AG20443 (cell line): ENCODE measurements at regions not wholly inside any gene's neighbourhood (a gene's known extent, or its start where the extent isn't known, plus 50 kb on each side); places are given as distances from the start of the nearest gene placed in this dataset.
"Not testable (repeated sequence)": the region's sequence is repeated elsewhere in the genome, so short reads cannot be mapped to it uniquely, and the experiment has no call there.

Experiments
- DNase-seq: peaks from one replicate; pipeline ENCODE4 v3.0.0; 2012; ENCODE audit warnings: low spot score, mixed read lengths

- no peak for DNase-seq
These were observed 327.0 kb upstream of the PCDH9 start for GRCh38 chr13:67557118-67557517.

- no peak for DNase-seq
These were observed 324.8 kb upstream of the PCDH9 start for GRCh38 chr13:67554746-67555452.

- no peak for DNase-seq
These were observed 324.1 kb upstream of the PCDH9 start for GRCh38 chr13:67554286-67554685.

GRCh38 chr13:67549331-67549730, 319.2 kb upstream of the PCDH9 start:
- DNase-seq, result no peak

- DNase-seq, result no peak
These were observed 308.8 kb upstream of the PCDH9 start for GRCh38 chr13:67538906-67539305.

- no peak for DNase-seq
These were observed 290.8 kb upstream of the PCDH9 start for GRCh38 chr13:67520886-67521285.

GRCh38 chr13:67519356-67519755, 289.2 kb upstream of the PCDH9 start:
- DNase-seq, result no peak

GRCh38 chr13:67518785-67519184, 288.6 kb upstream of the PCDH9 start:
- no peak for DNase-seq

GRCh38 chr13:67515895-67516294, 285.8 kb upstream of the PCDH9 start:
- no peak for DNase-seq

- no peak for DNase-seq
These were observed 278.9 kb upstream of the PCDH9 start for GRCh38 chr13:67509018-67509417.

GRCh38 chr13:67508275-67508674, 278.1 kb upstream of the PCDH9 start:
- not testable (repeated sequence) for DNase-seq

- no peak for DNase-seq
These were observed 276.3 kb upstream of the PCDH9 start for GRCh38 chr13:67506407-67506806.

- DNase-seq, result no peak
These were observed 275.2 kb upstream of the PCDH9 start for GRCh38 chr13:67505376-67505775.

- no peak for DNase-seq
These were observed 268.8 kb upstream of the PCDH9 start for GRCh38 chr13:67498948-67499347.

GRCh38 chr13:67493835-67494234, 263.7 kb upstream of the PCDH9 start:
- DNase-seq, result no peak

GRCh38 chr13:67489016-67489415, 258.9 kb upstream of the PCDH9 start:
- DNase-seq, result no peak

- DNase-seq, result no peak
These were observed 251.3 kb upstream of the PCDH9 start for GRCh38 chr13:67481445-67481844.

- DNase-seq, result no peak
These were observed 244.0 kb upstream of the PCDH9 start for GRCh38 chr13:67474115-67474514.

- no peak for DNase-seq
These were observed 239.5 kb upstream of the PCDH9 start for GRCh38 chr13:67469623-67470022.

- DNase-seq, result no peak
These were observed 236.4 kb upstream of the PCDH9 start for GRCh38 chr13:67466569-67466968.

- no peak for DNase-seq
These were observed 234.0 kb upstream of the PCDH9 start for GRCh38 chr13:67464154-67464553.

GRCh38 chr13:67462098-67462497, 232.0 kb upstream of the PCDH9 start:
- no peak for DNase-seq

- DNase-seq, result not testable (repeated sequence)
These were observed 222.4 kb upstream of the PCDH9 start for GRCh38 chr13:67452526-67452925.

GRCh38 chr13:67445436-67445835, 215.3 kb upstream of the PCDH9 start:
- no peak for DNase-seq
